ENCODE measurements at regions not wholly inside any gene's neighbourhood (a gene's known extent, or its start where the extent isn't known, plus 50 kb on each side); places are given as distances from the start of the nearest gene placed in this dataset.

- no peaks in the 10 kb centered on the region for H3K27me3 Mint-ChIP-seq (ENCODE audit: low read depth, poor library complexity)
- no peak for TF ChIP-seq CTCF (IDR thresholded peaks at IDR 0.05)
Measured at GRCh38 chr1:219292999-219293398, 119.3 kb downstream of the LYPLAL1 start.

GRCh38 chr1:219292341-219292740, 118.7 kb downstream of the LYPLAL1 start:
- DNase-seq: no peak
- Mint-ChIP-seq H3K4me3 (no peak overlapping the region), H3K36me3 (ENCODE audit: low read depth) (peaks cover 26% of the 10 kb centered on the region), H3K27ac (peak overlapping the region; percentile 73), H3K9me3 (no peaks in the 10 kb centered on the region), H3K27me3 (ENCODE audit: low read depth, poor library complexity) (no peaks in the 10 kb centered on the region), H3K4me1 (peaks cover 4% of the 10 kb centered on the region)
- no peak for TF ChIP-seq CTCF (IDR thresholded peaks at IDR 0.05)

More at GRCh38 chr1:219292999-219293398, 119.3 kb downstream of the LYPLAL1 start:
- no peak for DNase-seq
- H3K4me1 Mint-ChIP-seq: peaks cover 4% of the 10 kb centered on the region
- peaks cover 21% of the 10 kb centered on the region for H3K36me3 Mint-ChIP-seq (ENCODE audit: low read depth)
- H3K27ac Mint-ChIP-seq: no peak overlapping the region
- no peak overlapping the region for H3K4me3 Mint-ChIP-seq
- no peaks in the 10 kb centered on the region for H3K9me3 Mint-ChIP-seq

GRCh38 chr1:219289171-219289570, 115.5 kb downstream of the LYPLAL1 start:
- H3K4me1 Mint-ChIP-seq: no peaks in the 10 kb centered on the region
- TF ChIP-seq CTCF (IDR thresholded peaks at IDR 0.05): no peak
- no peaks in the 10 kb centered on the region for H3K27me3 Mint-ChIP-seq (ENCODE audit: low read depth, poor library complexity)
- DNase-seq: no peak
- no peak overlapping the region for H3K27ac Mint-ChIP-seq
- peaks cover under 1% of the 10 kb centered on the region for H3K9me3 Mint-ChIP-seq
- H3K36me3 Mint-ChIP-seq (ENCODE audit: low read depth): peaks cover 17% of the 10 kb centered on the region
- no peak overlapping the region for H3K4me3 Mint-ChIP-seq

GRCh38 chr1:219283541-219283940, 109.9 kb downstream of the LYPLAL1 start:
- Mint-ChIP-seq H3K9me3 (peaks cover 16% of the 10 kb centered on the region), H3K27ac (no peak overlapping the region), H3K4me1 (no peaks in the 10 kb centered on the region), H3K36me3 (ENCODE audit: low read depth) (peaks cover 36% of the 10 kb centered on the region), H3K27me3 (ENCODE audit: low read depth, poor library complexity) (no peaks in the 10 kb centered on the region), H3K4me3 (no peak overlapping the region)
- TF ChIP-seq CTCF (IDR thresholded peaks at IDR 0.05): no peak
- DNase-seq: no peak

GRCh38 chr1:219281831-219282230, 108.2 kb downstream of the LYPLAL1 start:
- no peaks in the 10 kb centered on the region for H3K27me3 Mint-ChIP-seq (ENCODE audit: low read depth, poor library complexity)

More at GRCh38 chr1:219281831-219282230, 108.2 kb downstream of the LYPLAL1 start:
- H3K4me1 Mint-ChIP-seq: peaks cover 7% of the 10 kb centered on the region
- peaks cover 16% of the 10 kb centered on the region for H3K9me3 Mint-ChIP-seq
- H3K36me3 Mint-ChIP-seq (ENCODE audit: low read depth): peaks cover 36% of the 10 kb centered on the region
- no peak for DNase-seq
- TF ChIP-seq CTCF (IDR thresholded peaks at IDR 0.05): no peak
- H3K4me3 Mint-ChIP-seq: no peak overlapping the region
- H3K27ac Mint-ChIP-seq: no peak overlapping the region
